CD4-positive, alpha-beta T cell treated with Interleukin-4 for 1 hour (primary cell): ENCODE measurements at regions not wholly inside any gene's neighbourhood (a gene's known extent, or its start where the extent isn't known, plus 50 kb on each side); places are given as distances from the start of the nearest gene placed in this dataset.
"Not testable (repeated sequence)": the region's sequence is repeated elsewhere in the genome, so short reads cannot be mapped to it uniquely, and the experiment has no call there.

Source experiments
- DNase-seq, 2 donors: peaks; one replicate each; pipeline ENCODE4 v3.0.0-alpha.2; 2020 to 2022

DNA sequence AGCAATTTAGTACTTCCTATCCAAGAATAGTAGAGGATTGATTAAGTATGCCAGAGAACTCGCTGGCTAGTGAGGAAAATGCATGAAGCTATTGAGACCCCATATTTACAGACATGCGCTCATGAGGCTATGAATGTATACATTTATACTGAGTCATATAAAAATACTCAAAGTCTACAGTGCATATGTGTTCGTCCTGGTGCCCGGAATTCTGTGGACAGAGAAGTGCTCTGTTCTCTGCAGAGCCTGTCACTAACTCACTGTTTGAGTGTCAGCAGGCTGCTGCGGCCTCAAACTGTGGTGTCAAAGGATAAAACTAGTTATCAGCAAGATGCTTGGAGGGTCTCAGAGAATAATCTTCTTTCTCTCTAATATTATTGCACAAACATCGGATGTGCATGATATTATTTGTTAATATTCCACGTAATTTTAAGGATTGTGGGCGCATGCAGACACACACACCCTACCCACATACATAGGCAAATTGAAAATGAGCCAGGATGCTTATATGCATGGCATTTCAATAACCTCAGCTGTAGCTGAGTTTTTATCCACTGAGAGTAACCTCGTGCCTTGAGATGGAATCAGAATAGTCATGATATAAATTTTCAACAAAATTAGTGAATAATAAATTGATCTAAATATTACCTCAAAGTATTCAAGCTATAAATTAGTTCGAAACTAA is 50.0 kb upstream of the TSC22D2 start:
- DNase-seq, result no peak

DNA sequence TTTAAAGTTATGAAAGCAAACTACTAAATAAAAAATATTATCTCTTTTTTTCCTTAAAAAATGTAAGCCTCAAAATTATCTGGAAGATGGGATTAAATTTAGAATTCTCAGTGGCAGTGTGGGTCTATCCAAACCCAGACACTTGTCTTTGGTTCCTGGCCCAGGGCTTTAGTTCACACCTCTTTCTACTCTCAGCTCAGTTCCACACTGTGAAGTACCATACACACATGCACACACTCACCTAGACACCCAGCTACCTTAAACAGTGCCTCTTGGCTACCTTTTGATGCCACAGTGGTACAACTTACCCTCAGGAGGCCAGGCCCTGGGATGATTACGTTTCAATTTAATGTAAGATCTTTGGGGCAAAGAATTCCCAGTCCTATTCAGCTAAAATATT is 51.0 kb upstream of the TSC22D2 start:
- DNase-seq, result no peak

DNA sequence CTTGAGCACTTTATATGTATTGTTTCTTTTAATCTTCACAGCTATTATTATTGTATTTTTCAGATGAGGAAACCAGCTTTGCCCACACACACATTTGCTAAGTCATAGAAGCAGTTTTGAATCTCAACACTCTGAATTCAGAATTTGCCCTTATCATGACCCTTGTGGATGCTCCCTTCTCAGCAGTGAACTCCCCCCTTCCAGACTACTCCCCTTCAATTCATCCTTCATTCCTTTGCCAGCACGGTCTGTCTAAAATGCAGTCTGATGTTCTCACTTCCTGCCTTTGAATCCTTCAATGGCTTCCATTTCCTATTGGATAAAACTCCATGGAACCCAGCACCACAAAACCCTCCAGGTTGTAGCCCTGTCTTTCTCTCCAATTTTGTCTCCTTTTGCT is 52.5 kb upstream of the TSC22D2 start:
- DNase-seq, result no peak

DNA sequence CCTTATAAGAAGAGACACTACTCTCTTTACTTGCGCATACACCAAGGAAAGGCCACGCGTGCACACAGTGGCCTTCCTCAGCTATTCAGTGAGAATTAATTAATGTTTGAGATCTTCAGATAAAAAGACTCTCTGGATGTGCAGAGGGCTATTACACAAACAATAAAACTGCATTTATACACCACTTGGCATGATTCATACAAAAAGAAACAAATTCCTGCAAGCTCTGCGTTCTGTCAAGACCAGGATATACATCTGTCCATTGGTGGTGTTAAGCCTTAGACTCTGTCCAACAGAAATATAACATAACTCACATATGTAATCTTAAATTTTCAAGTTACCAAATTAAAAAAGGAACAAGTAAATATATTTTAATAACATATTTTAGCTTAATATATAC is 55.2 kb upstream of the TSC22D2 start:
- DNase-seq, result no peak

DNA sequence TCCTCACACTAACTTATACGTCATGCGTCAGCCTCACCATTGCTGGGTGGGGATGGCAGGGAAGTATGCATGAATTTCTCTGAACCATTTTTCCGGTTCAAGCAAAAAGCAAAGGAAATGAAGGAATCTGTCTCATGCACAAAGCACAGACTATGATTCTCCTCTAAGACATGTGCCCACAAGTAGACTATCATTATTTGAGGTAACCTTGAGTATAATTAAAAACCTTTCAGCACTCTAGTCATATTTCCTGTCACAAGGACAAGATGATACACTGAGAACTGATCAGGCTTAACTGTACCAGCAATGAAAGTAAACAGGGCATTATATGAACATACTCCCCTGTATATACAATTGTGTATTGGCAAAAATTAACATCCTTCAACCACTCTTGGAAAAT is 56.7 kb upstream of the TSC22D2 start:
- no peak for DNase-seq

DNA sequence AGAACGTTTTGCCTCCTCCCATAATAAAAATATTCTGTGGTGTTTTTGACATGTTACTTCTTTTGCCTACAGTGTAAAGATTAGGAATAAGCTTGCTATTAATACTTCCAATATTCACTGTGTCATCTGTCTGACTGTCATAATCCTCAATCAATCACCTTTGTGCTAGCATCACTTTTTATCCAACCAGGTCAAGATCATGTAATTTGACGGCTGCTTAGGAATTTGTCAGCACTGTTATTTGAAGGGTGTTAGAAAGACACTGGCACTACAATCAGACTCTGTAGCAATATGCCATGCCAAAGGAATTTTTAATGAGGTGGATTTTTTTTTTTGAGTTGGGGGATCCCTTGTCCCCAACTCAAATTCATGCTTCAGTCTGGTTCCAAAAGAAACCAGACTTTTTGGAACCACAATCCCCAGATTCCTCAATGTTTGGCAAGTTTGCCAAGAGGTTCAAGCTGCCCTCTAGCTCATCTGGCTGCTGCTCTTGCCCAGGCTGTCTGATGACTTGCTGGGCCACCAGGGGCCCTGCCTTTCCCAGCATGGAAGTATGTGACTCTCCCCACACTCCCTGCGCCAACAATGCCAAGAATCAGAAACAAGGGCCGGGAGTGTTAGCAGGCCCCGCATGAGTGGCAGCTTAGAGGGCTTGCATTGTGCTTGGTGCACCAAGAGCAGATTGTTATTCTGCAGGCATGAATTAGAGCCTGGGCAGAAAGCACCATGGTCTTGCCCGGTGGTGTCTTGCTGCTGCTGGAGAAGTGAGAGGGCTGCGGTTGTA is 58.6 kb upstream of the TSC22D2 start:
- DNase-seq, result no peak

DNA sequence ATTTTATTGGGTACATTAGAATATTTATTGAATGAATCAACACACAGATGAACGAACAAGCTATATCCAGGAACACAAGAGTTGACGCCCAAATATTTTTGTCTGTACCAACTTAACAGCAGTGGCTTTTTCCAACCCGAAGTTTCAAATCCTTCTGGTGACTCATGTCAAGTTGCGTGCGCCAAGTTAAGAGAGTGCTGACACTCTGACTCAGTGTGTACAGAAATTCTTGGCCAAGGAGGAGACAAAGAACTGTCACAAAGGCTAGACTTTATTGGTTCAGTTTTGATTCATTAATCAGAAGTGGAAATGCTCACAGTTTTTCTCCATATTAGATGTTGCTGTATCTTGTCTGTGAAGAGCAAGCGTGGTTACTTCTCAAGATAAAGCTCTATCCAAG is 59.6 kb upstream of the TSC22D2 start:
- DNase-seq, result no peak

DNA sequence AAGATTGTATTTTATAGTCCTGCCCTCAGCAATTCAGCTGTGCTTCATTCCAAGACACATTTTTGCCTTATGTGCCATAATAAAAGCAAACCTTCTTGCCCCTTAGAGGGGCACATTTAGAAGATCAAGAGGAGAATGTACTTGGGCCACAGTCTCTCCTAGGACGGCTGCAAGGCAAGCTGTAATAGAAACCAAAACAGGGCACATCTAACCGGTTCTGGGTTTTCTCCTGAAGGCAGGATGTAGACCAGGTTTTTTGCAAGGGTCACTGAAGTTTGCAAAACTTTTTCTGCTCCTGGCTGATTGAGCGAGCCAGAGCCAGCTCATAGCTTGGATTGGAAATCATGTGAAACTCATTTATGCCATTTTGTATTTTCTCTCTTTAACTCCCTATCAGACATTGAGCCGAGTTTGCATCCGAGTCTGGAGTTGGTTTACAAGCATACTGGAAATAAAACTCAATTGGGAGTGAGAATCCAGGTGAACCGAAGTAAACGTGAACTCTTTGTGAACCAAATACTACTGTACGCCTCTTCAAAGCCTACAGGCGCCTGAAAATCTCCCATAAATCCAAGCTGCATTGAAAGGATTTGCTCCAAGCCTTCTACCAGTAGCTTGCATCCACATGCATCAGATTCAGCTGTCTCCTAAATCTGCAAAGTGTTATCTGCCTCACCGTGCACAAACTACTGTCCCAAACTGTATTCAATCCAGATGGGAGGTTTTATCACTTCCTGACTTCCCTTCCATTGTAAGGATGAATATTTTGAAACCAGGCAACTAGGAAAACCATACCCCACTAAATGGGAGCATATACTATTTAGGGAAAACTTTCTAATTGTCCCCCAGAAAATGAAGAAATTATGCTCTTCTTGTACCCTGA is 60.9 kb upstream of the TSC22D2 start:
- no peak for DNase-seq

DNA sequence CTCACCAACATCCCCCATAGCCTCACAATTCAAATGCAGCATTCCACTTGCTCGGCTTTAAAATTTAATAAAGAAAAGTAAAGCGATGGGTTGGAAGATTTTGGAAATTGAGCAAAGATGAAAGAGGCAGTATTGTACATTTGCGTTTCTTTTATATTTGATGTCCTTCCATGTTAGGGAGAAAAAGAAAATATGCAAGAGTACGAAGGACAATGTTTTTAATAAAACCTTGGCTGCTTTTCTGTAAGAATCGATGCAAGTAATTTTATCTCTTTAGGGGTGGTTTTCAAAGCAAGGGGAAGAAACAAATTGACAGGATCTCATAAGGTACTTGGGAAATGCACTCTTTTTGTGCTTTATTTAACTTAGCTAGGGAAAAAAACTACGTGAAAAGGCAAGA is 61.8 kb upstream of the TSC22D2 start:
- no peak for DNase-seq

DNA sequence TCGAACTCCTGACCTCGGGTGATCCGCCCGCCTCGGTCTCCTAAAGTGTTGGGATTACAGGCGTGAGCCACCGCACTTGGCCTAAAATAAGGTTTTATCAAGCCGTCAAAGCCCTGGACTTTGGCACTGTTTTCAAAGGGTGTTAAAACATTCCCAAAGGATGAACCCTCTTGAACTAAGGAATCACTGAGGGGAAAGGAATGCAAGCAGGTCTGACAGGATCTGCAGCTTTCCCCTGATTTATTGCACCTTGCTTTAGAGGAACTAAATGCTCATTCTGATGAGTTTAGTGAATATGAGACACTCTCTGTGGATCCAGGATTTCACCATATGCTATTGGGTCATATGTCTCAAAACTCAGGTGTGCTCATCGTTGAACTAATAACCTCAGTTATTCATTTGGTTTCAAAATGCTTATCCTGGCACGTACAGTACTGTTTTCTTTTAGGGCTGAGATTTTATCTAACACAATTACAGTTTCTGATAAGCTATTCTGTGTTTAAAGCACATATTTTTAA is 63.0 kb upstream of the TSC22D2 start:
- no peak for DNase-seq

DNA sequence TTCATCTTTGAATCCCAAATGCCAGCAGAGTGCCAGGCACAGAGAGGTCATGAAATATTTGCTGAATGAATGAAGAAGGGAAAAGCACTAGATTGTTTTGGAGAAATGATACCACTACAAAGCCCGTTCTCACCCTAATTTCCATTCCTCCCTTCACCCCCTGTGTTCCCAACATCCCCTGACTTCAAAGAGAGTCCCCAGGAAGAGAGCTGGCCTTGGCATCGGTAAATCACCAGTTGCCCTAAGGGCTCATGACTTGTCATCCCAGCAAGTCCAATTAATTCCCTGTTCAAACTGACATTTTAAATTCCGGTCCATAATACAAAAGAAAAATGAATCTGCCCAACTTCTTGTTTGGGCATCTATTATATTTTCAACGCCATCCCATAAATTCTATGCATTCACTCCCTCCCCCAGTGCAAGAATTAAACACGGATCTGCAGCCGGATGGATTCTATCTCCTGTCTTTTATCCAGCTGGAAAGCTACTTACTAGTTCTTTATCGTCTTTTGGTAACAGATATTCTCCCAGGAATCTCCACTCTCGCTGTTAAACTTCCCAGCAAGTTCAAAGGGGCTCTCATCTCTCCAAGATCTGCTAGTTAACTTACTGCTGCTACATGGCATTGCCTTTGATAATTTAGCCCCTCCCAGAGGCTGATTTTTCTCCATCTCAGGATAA is 63.9 kb upstream of the TSC22D2 start:
- DNase-seq, result no peak

DNA sequence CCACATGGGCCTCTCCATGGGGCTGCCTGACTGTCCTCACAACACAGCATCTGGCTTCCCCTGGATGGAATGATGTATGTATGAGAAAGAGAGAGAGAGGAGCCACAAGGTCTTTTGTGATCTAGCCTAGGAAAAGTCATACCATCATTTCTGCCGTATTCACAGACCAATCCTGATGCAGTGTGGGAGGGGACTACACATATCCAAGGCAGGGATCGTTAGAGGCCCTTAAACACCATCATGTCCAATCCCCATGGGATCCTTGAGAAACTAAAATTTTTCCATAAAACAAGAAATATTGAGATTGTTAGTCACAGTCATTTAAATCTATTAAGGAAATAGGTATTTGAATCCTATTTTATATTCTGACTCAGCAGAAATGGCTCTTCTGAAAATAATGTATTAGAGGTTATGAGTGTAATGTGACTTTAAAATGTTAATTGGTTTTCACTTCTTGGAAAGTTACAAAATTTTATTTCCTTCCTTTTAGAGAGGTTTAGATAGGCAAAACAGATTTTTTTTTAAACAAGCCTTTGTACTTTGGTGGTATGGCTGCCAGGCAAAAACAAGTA is 65.1 kb upstream of the TSC22D2 start:
- DNase-seq, result no peak

DNA sequence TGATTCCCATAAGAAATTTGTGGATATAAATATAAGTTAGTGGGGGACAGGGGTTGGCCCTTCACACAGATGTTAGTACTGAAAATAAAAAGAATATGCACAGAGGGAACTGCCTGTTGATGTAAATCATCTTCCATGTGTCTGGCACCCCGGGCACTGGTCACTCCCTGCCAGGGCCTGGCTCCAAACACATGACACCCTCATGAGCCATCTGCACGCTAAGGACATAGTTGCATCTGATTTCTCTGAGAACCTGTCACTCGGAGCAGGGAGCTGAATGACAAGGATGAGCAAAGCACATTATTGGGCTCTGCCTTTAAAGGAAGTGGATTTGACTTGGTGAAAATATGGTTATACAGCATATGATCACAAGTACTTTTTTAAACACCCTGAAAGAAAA is 66.2 kb upstream of the TSC22D2 start:
- DNase-seq, result no peak

DNA sequence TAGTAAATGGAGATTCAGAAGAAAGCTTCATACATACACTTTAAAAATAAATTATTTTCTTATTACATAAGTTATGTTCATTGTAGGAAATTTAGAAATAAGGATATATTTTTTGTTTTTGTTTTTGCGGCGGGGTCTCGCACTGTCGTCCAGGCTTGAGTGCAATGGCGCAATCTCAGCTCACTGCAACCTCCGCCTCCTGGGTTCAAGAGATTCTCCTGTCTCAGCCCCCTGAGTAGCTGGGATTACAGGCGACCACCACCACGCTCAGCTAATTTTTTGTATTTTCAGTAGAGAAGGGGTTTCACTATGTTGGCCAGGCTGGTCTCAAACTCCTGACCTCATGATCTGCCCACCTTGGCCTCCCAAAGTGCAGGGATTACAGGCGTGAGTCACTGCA is 71.7 kb upstream of the TSC22D2 start:
- not testable (repeated sequence) for DNase-seq

DNA sequence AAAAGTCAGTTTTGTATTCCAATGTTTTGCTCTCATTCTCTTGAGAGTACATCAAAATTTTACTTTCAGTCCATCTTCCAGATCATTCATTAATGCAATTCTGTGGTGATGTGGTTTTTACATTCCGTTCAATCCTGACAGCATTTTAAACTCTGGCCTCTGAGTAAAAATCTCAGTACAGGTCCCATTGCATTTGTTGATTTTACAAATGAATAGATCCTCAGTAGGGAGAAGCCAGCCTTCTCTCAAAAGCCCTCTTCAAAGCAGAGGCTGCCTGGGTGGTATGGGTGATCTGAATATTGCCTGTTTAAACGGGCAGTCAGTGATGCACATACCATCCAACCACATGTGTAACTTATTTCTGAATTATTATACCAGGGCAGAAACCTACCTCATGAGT is 72.5 kb upstream of the TSC22D2 start:
- no peak for DNase-seq

DNA sequence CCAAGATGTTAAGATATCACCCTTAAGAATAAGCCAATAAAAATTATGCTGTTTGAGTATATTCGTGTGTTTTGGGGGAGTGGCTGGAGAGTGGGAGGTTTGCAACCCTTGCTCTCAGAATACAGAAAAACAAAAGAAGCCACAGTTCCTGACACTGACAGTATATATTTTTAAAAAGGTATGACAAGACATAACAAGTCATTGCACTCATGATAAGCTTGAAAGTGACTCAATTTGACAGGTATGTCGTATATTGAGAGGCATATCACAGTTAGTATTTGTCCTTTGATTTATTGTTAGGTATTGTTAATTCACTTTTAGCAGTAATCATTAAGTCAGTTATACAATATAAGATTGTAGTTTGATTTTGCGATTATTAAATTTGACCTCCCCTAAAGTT is 73.1 kb upstream of the TSC22D2 start:
- no peak for DNase-seq

DNA sequence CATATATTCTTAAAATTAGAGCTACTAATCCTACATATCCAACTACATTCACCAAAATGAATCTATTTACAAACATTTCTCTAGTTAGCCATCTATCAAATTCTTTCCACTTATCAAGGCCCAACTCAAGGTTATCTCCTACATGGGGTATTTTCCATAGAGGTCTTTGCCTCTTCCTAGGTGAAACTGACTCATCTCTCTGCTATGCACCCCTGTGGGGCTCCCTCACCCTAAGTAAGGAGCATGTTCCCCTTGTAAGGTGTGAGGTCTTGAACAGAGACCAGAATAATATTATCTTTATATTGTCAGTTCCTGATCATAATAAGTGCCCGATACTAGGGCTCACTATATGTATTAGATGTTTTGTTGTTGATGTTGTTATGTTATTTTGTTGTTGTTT is 74.6 kb upstream of the TSC22D2 start:
- DNase-seq, result no peak

DNA sequence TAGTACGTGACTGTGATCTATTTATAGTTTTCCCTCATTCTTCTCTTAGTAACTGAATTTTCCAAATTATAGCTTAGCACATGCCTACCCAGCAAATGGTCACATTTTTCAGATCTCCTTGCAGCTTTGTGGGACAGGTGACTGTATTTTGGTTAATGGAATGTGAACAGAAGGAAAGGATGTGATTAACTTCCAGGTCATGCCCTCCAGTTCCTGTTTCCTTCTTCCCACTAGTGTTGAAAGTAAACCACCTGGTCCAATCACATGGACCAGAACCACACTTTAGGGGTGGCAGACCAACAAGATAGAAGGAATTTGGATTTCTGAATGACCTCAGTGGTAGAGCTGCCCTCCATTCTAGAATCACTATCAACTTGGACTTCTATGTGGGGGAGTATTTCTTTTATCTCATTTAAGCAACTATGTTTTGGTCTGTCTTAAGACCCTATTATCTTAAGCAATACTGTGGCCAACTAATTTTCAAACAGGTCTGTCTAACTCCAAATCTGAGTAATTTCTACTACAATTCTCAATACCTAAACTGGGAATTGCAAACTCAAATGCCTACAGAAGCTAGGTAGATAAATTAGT is 76.0 kb upstream of the TSC22D2 start:
- DNase-seq, result no peak

DNA sequence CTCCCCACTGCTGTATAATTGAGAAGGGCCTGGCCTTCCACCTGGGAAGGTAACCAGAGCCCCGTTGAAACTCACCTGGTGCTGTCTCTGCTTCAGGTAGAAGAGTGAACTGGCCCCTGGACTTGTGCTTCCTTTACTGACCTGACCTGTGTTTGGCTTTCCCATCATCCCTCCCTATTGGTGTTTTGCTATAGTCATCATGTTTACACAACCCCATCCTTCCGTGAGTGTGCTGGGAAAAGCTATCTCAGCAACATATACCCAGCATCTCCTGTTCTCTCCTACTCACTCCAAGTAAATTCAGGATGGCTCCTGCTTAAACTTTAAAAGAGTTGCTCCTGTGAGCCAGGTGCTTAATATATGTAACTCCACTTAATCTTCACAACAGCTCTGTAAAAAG is 77.2 kb upstream of the TSC22D2 start:
- DNase-seq, result no peak

DNA sequence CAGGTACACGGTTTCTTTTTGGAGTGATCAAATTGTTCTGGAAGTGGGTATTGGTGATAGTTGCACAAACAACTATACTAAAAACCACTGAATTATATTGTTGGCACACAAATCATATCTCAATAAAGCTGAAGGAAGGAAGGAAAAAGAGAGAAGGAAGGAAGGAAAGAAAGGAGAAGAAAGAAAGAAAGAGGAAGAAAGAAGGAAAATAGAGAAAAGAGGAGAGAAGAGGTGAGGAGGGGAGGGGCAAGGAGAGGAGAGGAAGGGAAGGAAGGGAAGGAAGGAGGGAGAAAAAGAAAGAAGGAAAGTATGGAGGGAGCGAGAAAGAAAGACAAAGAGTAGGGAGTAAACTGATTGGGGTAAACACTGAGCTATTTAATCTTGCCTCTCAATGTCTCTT is 77.9 kb upstream of the TSC22D2 start:
- no peak for DNase-seq

DNA sequence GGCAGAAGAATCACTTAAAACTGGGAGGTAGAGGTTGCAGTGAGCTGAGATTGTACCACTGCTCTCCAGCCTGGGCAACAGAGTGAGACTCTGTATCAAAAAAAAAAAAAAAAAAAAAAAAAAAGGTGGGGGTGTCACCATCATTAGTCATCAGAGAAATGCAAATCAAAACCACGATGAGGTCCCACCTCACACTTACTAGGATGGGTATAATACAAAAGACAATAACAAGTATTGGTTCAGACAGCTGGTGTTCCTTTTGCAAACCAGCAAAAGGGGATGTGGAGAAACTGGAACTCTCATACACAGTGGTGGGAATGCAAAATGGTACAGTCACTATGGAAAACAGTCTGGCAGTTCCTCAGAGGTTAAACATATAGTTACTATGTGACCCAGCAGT is 78.7 kb upstream of the TSC22D2 start:
- DNase-seq, result no peak

DNA sequence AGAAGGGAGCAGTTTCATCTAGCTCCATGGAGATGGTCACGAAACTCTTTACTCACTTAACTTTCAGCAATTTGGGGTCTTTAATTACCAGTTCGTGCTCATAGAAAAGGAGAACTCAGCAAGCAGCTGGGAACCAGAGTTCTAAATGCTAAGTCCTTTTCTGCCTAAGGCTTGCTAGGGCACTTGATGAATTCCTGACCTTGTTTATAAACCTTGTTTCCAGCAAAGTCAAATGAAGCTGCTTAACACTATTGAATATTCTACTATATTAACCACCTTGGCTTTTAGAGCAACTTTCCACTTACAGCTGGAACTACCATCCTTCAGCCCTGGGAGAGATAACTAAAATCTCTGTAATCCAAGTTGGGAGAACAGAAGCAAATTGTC is 79.5 kb upstream of the TSC22D2 start:
- DNase-seq, result no peak
